CD4-positive, CD25-positive, alpha-beta regulatory T cell (primary cell): ENCODE measurements at regions not wholly inside any gene's neighbourhood (a gene's known extent, or its start where the extent isn't known, plus 50 kb on each side); places are given as distances from the start of the nearest gene placed in this dataset.

Source experiments
- ATAC-seq, 2 donors: fragments of 150-1000 bp; cut with Tn5 transposase; one replicate each; pipeline ENCODE4 v1.10.0; 2021; ENCODE audit warnings: low read depth in 2 of 2, moderate number of reproducible peaks in 2 of 2, moderate library complexity in 1 of 2
- DNase-seq, 3 donors: peaks; one replicate each; pipeline versions ENCODE4 v3.0.0 to v3.0.0-alpha.2; 2012 to 2022; ENCODE audit warnings: mixed read lengths in 1 of 3
- H3K27ac ChIP-seq: one replicate; pipeline ENCODE4 v1.7.0; 2013; ENCODE audit warnings: mild to moderate bottlenecking, low read length; ENCODE audit not compliant: insufficient read depth, poor library complexity, severe bottlenecking
- H3K27me3 ChIP-seq: one replicate; pipeline ENCODE4 v1.7.0; 2013; ENCODE audit warnings: low read length; ENCODE audit not compliant: control insufficient read depth, insufficient read depth
- H3K36me3 ChIP-seq: one replicate; pipeline ENCODE4 v1.7.0; 2013; ENCODE audit warnings: mild to moderate bottlenecking, low read length, moderate library complexity; ENCODE audit not compliant: control insufficient read depth, insufficient read depth
- H3K4me1 ChIP-seq: 2 replicates; pipeline ENCODE4 v1.7.0; 2013; ENCODE audit warnings: mild to moderate bottlenecking, low read length; ENCODE audit not compliant: insufficient read depth, control insufficient read depth, poor library complexity, severe bottlenecking
- H3K4me3 ChIP-seq: one replicate; pipeline ENCODE4 v1.7.0; 2013; ENCODE audit warnings: low read depth, mild to moderate bottlenecking, low read length, moderate library complexity
- H3K9me3 ChIP-seq, 2 experiments: 1 replicate in 1 of 2; 2 replicates in 1 of 2; pipeline ENCODE4 v1.7.0; 2013; ENCODE audit warnings: low read length in 2 of 2, mild to moderate bottlenecking in 1 of 2, moderate library complexity in 1 of 2; ENCODE audit not compliant: control insufficient read depth in 2 of 2
- H3K27ac Mint-ChIP-seq, 3 donors: one replicate each; pipeline ENCODE4 v1.8.0; 2020 to 2022; ENCODE audit warnings: mild to moderate bottlenecking in 3 of 3, mixed read lengths in 3 of 3, moderate library complexity in 2 of 3
- H3K27me3 Mint-ChIP-seq: one replicate; pipeline ENCODE4 v1.8.0; 2022; ENCODE audit warnings: mild to moderate bottlenecking, mixed read lengths
- H3K36me3 Mint-ChIP-seq: one replicate; pipeline ENCODE4 v1.8.0; 2020; ENCODE audit warnings: mixed read lengths
- H3K4me1 Mint-ChIP-seq, 4 donors: one replicate each; pipeline ENCODE4 v1.8.0; 2020 to 2022; ENCODE audit warnings: mixed read lengths in 4 of 4, mild to moderate bottlenecking in 1 of 4
- H3K4me3 Mint-ChIP-seq, 4 donors: one replicate each; pipeline ENCODE4 v1.8.0; 2020 to 2022; ENCODE audit warnings: mild to moderate bottlenecking in 4 of 4, mixed read lengths in 4 of 4, moderate library complexity in 3 of 4
- H3K9me3 Mint-ChIP-seq, 7 donors: one replicate each; pipeline ENCODE4 v1.8.0; 2020 to 2022; ENCODE audit warnings: mixed read lengths in 7 of 7, mild to moderate bottlenecking in 3 of 7, moderate library complexity in 2 of 7

GRCh38 chr17:59451706-59452105, 113.7 kb upstream of the DHX40 start:
- DNase-seq (no peak), ATAC-seq (no peak)
- Histone ChIP-seq H3K27ac (no peak overlapping the region), H3K27me3 (no peaks in the 10 kb centered on the region), H3K4me1 (no peaks in the 10 kb centered on the region), H3K9me3 (no peaks in the 10 kb centered on the region), H3K4me3 (no peak overlapping the region), H3K36me3 (no peaks in the 10 kb centered on the region)
- Mint-ChIP-seq H3K36me3 (no peaks in the 10 kb centered on the region), H3K27ac (no peak overlapping the region), H3K4me3 (no peak overlapping the region), H3K27me3 (peaks cover 44% of the 10 kb centered on the region), H3K9me3 (no peaks in the 10 kb centered on the region), H3K4me1 (no peaks in the 10 kb centered on the region)

GRCh38 chr17:59454633-59455105, 110.7 kb upstream of the DHX40 start:
- Histone ChIP-seq H3K27me3 (no peaks in the 10 kb centered on the region), H3K9me3 (no peaks in the 10 kb centered on the region), H3K36me3 (no peaks in the 10 kb centered on the region), H3K4me1 (no peaks in the 10 kb centered on the region), H3K27ac (no peak overlapping the region), H3K4me3 (no peak overlapping the region)
- DNase-seq: no peak
- H3K27me3 Mint-ChIP-seq: peaks cover 46% of the 10 kb centered on the region
- H3K4me1 Mint-ChIP-seq: no peaks in the 10 kb centered on the region
- no peaks in the 10 kb centered on the region for H3K9me3 Mint-ChIP-seq
- H3K36me3 Mint-ChIP-seq: no peaks in the 10 kb centered on the region
- no peak for ATAC-seq
- no peak overlapping the region for H3K4me3 Mint-ChIP-seq
- H3K27ac Mint-ChIP-seq: no peak overlapping the region

GRCh38 chr17:59456428-59456827, 109.0 kb upstream of the DHX40 start:
- no peak for ATAC-seq

GRCh38 chr17:59456923-59457615, 108.3 kb upstream of the DHX40 start:
- Histone ChIP-seq H3K4me3 (no peak overlapping the region), H3K27me3 (no peaks in the 10 kb centered on the region), H3K27ac (no peak overlapping the region), H3K36me3 (no peaks in the 10 kb centered on the region), H3K4me1 (no peaks in the 10 kb centered on the region), H3K9me3 (no peaks in the 10 kb centered on the region)
- Mint-ChIP-seq H3K4me3 (no peak overlapping the region), H3K27ac (no peak overlapping the region), H3K4me1 (no peaks in the 10 kb centered on the region), H3K9me3 (peaks cover 0 to 1% (median 0%) of the 10 kb centered on the region in 7 donors), H3K36me3 (no peaks in the 10 kb centered on the region), H3K27me3 (peaks cover 33% of the 10 kb centered on the region)
- DNase-seq: no peak
- no peak for ATAC-seq

More at GRCh38 chr17:59456428-59456827, 109.0 kb upstream of the DHX40 start:
- Histone ChIP-seq H3K9me3 (no peaks in the 10 kb centered on the region), H3K36me3 (no peaks in the 10 kb centered on the region), H3K27me3 (no peaks in the 10 kb centered on the region), H3K4me3 (no peak overlapping the region), H3K4me1 (no peaks in the 10 kb centered on the region), H3K27ac (no peak overlapping the region)
- no peaks in the 10 kb centered on the region for H3K4me1 Mint-ChIP-seq
- H3K27ac Mint-ChIP-seq: no peak overlapping the region
- peaks cover 0 to 1% (median 0%) of the 10 kb centered on the region in 7 donors for H3K9me3 Mint-ChIP-seq
- no peaks in the 10 kb centered on the region for H3K36me3 Mint-ChIP-seq
- DNase-seq: no peak
- H3K4me3 Mint-ChIP-seq: no peak overlapping the region
- H3K27me3 Mint-ChIP-seq: peaks cover 37% of the 10 kb centered on the region

GRCh38 chr17:59462385-59462784, 103.0 kb upstream of the DHX40 start:
- H3K9me3 Mint-ChIP-seq: peaks cover 0 to 1% (median 0%) of the 10 kb centered on the region in 7 donors
- ATAC-seq: no peak
- H3K4me1 Mint-ChIP-seq: no peaks in the 10 kb centered on the region
- H3K27me3 Mint-ChIP-seq: peaks cover 12% of the 10 kb centered on the region
- no peak for DNase-seq
- no peak overlapping the region for H3K27ac Mint-ChIP-seq
- Histone ChIP-seq H3K9me3 (no peaks in the 10 kb centered on the region), H3K4me1 (no peaks in the 10 kb centered on the region), H3K27ac (no peak overlapping the region), H3K27me3 (no peaks in the 10 kb centered on the region), H3K36me3 (no peaks in the 10 kb centered on the region), H3K4me3 (no peak overlapping the region)
- no peak overlapping the region for H3K4me3 Mint-ChIP-seq
- H3K36me3 Mint-ChIP-seq: no peaks in the 10 kb centered on the region

- DNase-seq (no peak), ATAC-seq (no peak)
- Mint-ChIP-seq H3K36me3 (no peaks in the 10 kb centered on the region), H3K4me3 (no peak overlapping the region), H3K27me3 (peaks cover 9% of the 10 kb centered on the region), H3K27ac (no peak overlapping the region), H3K4me1 (peaks cover 0 to 2% (median 0%) of the 10 kb centered on the region in 4 donors), H3K9me3 (peaks cover 0 to 1% (median 0%) of the 10 kb centered on the region in 7 donors)
- Histone ChIP-seq H3K27me3 (no peaks in the 10 kb centered on the region), H3K36me3 (no peaks in the 10 kb centered on the region), H3K9me3 (no peaks in the 10 kb centered on the region), H3K4me1 (no peaks in the 10 kb centered on the region), H3K27ac (no peak overlapping the region), H3K4me3 (no peak overlapping the region)
These were observed 101.2 kb upstream of the DHX40 start for GRCh38 chr17:59464246-59464645.

GRCh38 chr17:59465949-59466307, 99.5 kb upstream of the DHX40 start:
- H3K27ac ChIP-seq: no peak overlapping the region
- Mint-ChIP-seq H3K27me3 (peaks cover 10% of the 10 kb centered on the region), H3K4me3 (no peak overlapping the region), H3K9me3 (no peaks in the 10 kb centered on the region), H3K36me3 (no peaks in the 10 kb centered on the region), H3K27ac (no peak overlapping the region), H3K4me1 (peaks cover 0 to 2% (median 0%) of the 10 kb centered on the region in 4 donors)
- H3K4me3 ChIP-seq: no peak overlapping the region
- DNase-seq (no peak), ATAC-seq (no peak)
- H3K4me1 ChIP-seq: no peaks in the 10 kb centered on the region
- no peaks in the 10 kb centered on the region for H3K9me3 ChIP-seq
- H3K36me3 ChIP-seq: no peaks in the 10 kb centered on the region
- H3K27me3 ChIP-seq: peaks cover 2% of the 10 kb centered on the region
